ENCODE measurements at regions not wholly inside any gene's neighbourhood (a gene's known extent, or its start where the extent isn't known, plus 50 kb on each side); places are given as distances from the start of the nearest gene placed in this dataset.

- no peaks in the 10 kb centered on the region for H3K4me1 ChIP-seq (ENCODE audit: low read length)
- no peaks in the 10 kb centered on the region for H3K9me2 ChIP-seq (replicated peaks; ENCODE audit: insufficient read depth, low read length)
- no peak for TF ChIP-seq EZH2 (optimal IDR thresholded peaks at IDR 0.05; ENCODE audit: low read depth, low read length)
- TF ChIP-seq EZH2phosphoT487 (IDR thresholded peaks at IDR 0.05; ENCODE audit: low read length) = no peak
- no peak for TF ChIP-seq CTCF (IDR thresholded peaks at IDR 0.05; ENCODE audit: low read length)
- no peak overlapping the region for H2AFZ ChIP-seq (ENCODE audit: low read length)
- no peak overlapping the region for H3K9ac ChIP-seq (ENCODE audit: low read length)
- H3K27me3 ChIP-seq (replicated peaks; ENCODE audit: insufficient read depth, low read length) = peaks cover 37% of the 10 kb centered on the region
- H3K36me3 ChIP-seq (replicated peaks; ENCODE audit: insufficient read depth, low read length) = no peaks in the 10 kb centered on the region
- no peaks in the 10 kb centered on the region for H3F3A ChIP-seq (ENCODE audit: insufficient read depth, low read length)
- no peak for DNase-seq
- no peaks in the 10 kb centered on the region for H3K79me2 ChIP-seq (ENCODE audit: low read length)
- no peaks in the 10 kb centered on the region for H3K9me3 ChIP-seq (replicated peaks; ENCODE audit: insufficient read depth, low read length)
- H3K4me2 ChIP-seq (ENCODE audit: low read depth, low read length) = no peak overlapping the region
- no peak overlapping the region for H3K27ac ChIP-seq (ENCODE audit: low read length)
- no peaks in the 10 kb centered on the region for H4K20me1 ChIP-seq (ENCODE audit: insufficient read depth, low read length)
- H3K4me3 ChIP-seq (ENCODE audit: low read length) = no peak overlapping the region
These were observed 181.5 kb downstream of the TSHZ3 start for GRCh38 chr19:31167690-31168089.

GRCh38 chr19:31166206-31166605 lies 183.0 kb downstream of the TSHZ3 start:
- no peaks in the 10 kb centered on the region for H3K9me2 ChIP-seq (replicated peaks; ENCODE audit: insufficient read depth, low read length)
- H3K4me3 ChIP-seq (ENCODE audit: low read length) = no peak overlapping the region
- no peaks in the 10 kb centered on the region for H3K4me1 ChIP-seq (ENCODE audit: low read length)
- no peaks in the 10 kb centered on the region for H3F3A ChIP-seq (ENCODE audit: insufficient read depth, low read length)
- no peaks in the 10 kb centered on the region for H4K20me1 ChIP-seq (ENCODE audit: insufficient read depth, low read length)
- DNase-seq = no peak
- no peaks in the 10 kb centered on the region for H3K36me3 ChIP-seq (replicated peaks; ENCODE audit: insufficient read depth, low read length)
- H2AFZ ChIP-seq (ENCODE audit: low read length) = no peak overlapping the region
- H3K9ac ChIP-seq (ENCODE audit: low read length) = no peak overlapping the region
- no peaks in the 10 kb centered on the region for H3K79me2 ChIP-seq (ENCODE audit: low read length)
- H3K27ac ChIP-seq (ENCODE audit: low read length) = no peak overlapping the region
- H3K4me2 ChIP-seq (ENCODE audit: low read depth, low read length) = no peak overlapping the region
- H3K9me3 ChIP-seq (replicated peaks; ENCODE audit: insufficient read depth, low read length) = no peaks in the 10 kb centered on the region
- peaks cover 38% of the 10 kb centered on the region for H3K27me3 ChIP-seq (replicated peaks; ENCODE audit: insufficient read depth, low read length)
- TF ChIP-seq EZH2 (optimal IDR thresholded peaks at IDR 0.05; ENCODE audit: low read depth, low read length) (no peak), EZH2phosphoT487 (IDR thresholded peaks at IDR 0.05; ENCODE audit: low read length) (no peak), CTCF (IDR thresholded peaks at IDR 0.05; ENCODE audit: low read length) (no peak)

GRCh38 chr19:31164791-31165251 lies 184.4 kb downstream of the TSHZ3 start:
- TF ChIP-seq EZH2phosphoT487 (IDR thresholded peaks at IDR 0.05; ENCODE audit: low read length) (no peak), CTCF (IDR thresholded peaks at IDR 0.05; ENCODE audit: low read length) (no peak), EZH2 (optimal IDR thresholded peaks at IDR 0.05; ENCODE audit: low read depth, low read length) (no peak)
- H3K4me1 ChIP-seq (ENCODE audit: low read length) = no peaks in the 10 kb centered on the region
- no peak overlapping the region for H3K27ac ChIP-seq (ENCODE audit: low read length)
- no peak overlapping the region for H3K4me3 ChIP-seq (ENCODE audit: low read length)
- no peak for DNase-seq
- H3K79me2 ChIP-seq (ENCODE audit: low read length) = no peaks in the 10 kb centered on the region
- H3K27me3 ChIP-seq (replicated peaks; ENCODE audit: insufficient read depth, low read length) = peaks cover 30% of the 10 kb centered on the region
- H3K4me2 ChIP-seq (ENCODE audit: low read depth, low read length) = no peak overlapping the region
- H3F3A ChIP-seq (ENCODE audit: insufficient read depth, low read length) = no peaks in the 10 kb centered on the region
- no peaks in the 10 kb centered on the region for H3K9me3 ChIP-seq (replicated peaks; ENCODE audit: insufficient read depth, low read length)
- H3K9me2 ChIP-seq (replicated peaks; ENCODE audit: insufficient read depth, low read length) = no peaks in the 10 kb centered on the region
- no peaks in the 10 kb centered on the region for H4K20me1 ChIP-seq (ENCODE audit: insufficient read depth, low read length)
- no peak overlapping the region for H2AFZ ChIP-seq (ENCODE audit: low read length)
- H3K9ac ChIP-seq (ENCODE audit: low read length) = no peak overlapping the region
- H3K36me3 ChIP-seq (replicated peaks; ENCODE audit: insufficient read depth, low read length) = no peaks in the 10 kb centered on the region

Measured in MM.1S (cell line).